HepG2 (cell line): ENCODE measurements at regions not wholly inside any gene's neighbourhood (a gene's known extent, or its start where the extent isn't known, plus 50 kb on each side); places are given as distances from the start of the nearest gene placed in this dataset.

Source experiments
- ATAC-seq: fragments of 200-7000 bp; cut with Tn5 transposase; 3 replicates; pipeline ENCODE4 v1.9.1; 2020; ENCODE audit warnings: mild to moderate bottlenecking, moderate library complexity
- BruUV-seq: library from RNA; stranded (reverse); fragments of 400-500 nt; replicated peaks from 2 replicates; lab custom pipeline; 2021; lab: Mats Ljungman, UMichigan
- CTCF ChIA-PET: fragments of 300-600 bp; formaldehyde crosslinking; extraction: SDS; loops from one replicate; lab custom pipeline; 2021; ENCODE audit warnings: low total read pairs, inconsistent platforms, low intra/inter-chr PET ratio; lab: Yijun Ruan, JAX
- POLR2A ChIA-PET: fragments of 350-600 bp; sonication (Branson Sonifier 250); formaldehyde crosslinking; loops from one replicate; lab custom pipeline; 2020; ENCODE audit warnings: antibody characterized with exemption, inconsistent platforms; lab: Yijun Ruan, JAX
- DNase-seq: peaks from one replicate; pipeline ENCODE4 v3.0.0-alpha.2; 2015; ENCODE audit warnings: low spot score
- FAIRE-seq: peaks from 3 replicates; lab custom pipeline; 2011; peaks lifted over from hg19 to GRCh38; lab: Jason Lieb, UNC
- H2AFZ ChIP-seq: one replicate; pipeline ENCODE4 v1.6.1; 2011; ENCODE audit warnings: low read length, inconsistent platforms
- H3K27ac ChIP-seq: fragments of 300-600 bp; 3 replicates; pipeline ENCODE4 v1.8.0; 2011; ENCODE audit warnings: mixed run types, mild to moderate bottlenecking, mixed read lengths, low read length, inconsistent platforms; ENCODE audit not compliant: insufficient read depth; ENCODE audit errors: extremely low read length
- H3K27me3 ChIP-seq, 2 experiments: fragments of 200-600 bp in 1 of 2; 2 replicates in 1 of 2; 3 replicates in 1 of 2; pipeline versions ENCODE4 v1.6.0 to v1.8.0; 2011; ENCODE audit warnings: low read length in 2 of 2, mild to moderate bottlenecking in 2 of 2, moderate library complexity in 2 of 2, inconsistent platforms in 1 of 2; ENCODE audit not compliant: insufficient read depth in 2 of 2, control insufficient read depth in 1 of 2
- H3K36me3 ChIP-seq, 2 experiments: fragments of 200-600 bp in 1 of 2; replicated peaks in 1 of 2; 2 replicates in 1 of 2; 3 replicates in 1 of 2; pipeline versions ENCODE4 v1.5.1 to v1.8.0; 2011; ENCODE audit warnings: low read length in 2 of 2, inconsistent platforms in 1 of 2; ENCODE audit not compliant: insufficient read depth in 2 of 2, control insufficient read depth in 1 of 2
- H3K4me1 ChIP-seq: 2 replicates; pipeline ENCODE4 v1.5.1; 2012; ENCODE audit warnings: low read length, inconsistent platforms; ENCODE audit not compliant: insufficient read depth
- H3K4me2 ChIP-seq: 2 replicates; pipeline ENCODE4 v1.6.0; 2011; ENCODE audit warnings: low read depth, low read length, inconsistent platforms
- H3K4me3 ChIP-seq, 3 experiments: fragments of 200-600 bp in 1 of 3; sonication (generic), shearing (Covaris generic) in 1 of 3; replicated peaks in 1 of 3; 2 replicates each; pipeline ENCODE4 v1.5.1; 2011 to 2016; ENCODE audit warnings: low read length in 3 of 3, inconsistent platforms in 2 of 3, low read depth in 2 of 3, mild to moderate bottlenecking in 2 of 3, control low read depth in 1 of 3, mixed read lengths in 1 of 3; ENCODE audit not compliant: insufficient read depth in 1 of 3
- H3K79me2 ChIP-seq: one replicate; pipeline ENCODE4 v1.6.1; 2011; ENCODE audit warnings: low read length, inconsistent platforms; ENCODE audit not compliant: insufficient read depth
- H3K9ac ChIP-seq: 2 replicates; pipeline ENCODE4 v1.6.0; 2011; ENCODE audit warnings: mild to moderate bottlenecking, low read depth, low read length, inconsistent platforms; ENCODE audit not compliant: insufficient read depth
- H3K9me3 ChIP-seq: 2 replicates; pipeline ENCODE4 v1.5.1; 2012; ENCODE audit warnings: mild to moderate bottlenecking, low read length
- H4K20me1 ChIP-seq: 2 replicates; pipeline ENCODE4 v1.6.0; 2011; ENCODE audit warnings: inconsistent platforms, mild to moderate bottlenecking, low read length, moderate library complexity; ENCODE audit not compliant: insufficient read depth
- FOXK2 ChIP-seq: fragments of 450-650 bp; IDR thresholded peaks from 2 replicates; pipeline ENCODE4 v1.6.1; 2016
- GPN1 ChIP-seq: sonication (generic); formaldehyde crosslinking; IDR thresholded peaks from 2 replicates; pipeline ENCODE4 v1.5.1; 2020; ENCODE audit warnings: missing genetic modification reagents, borderline replicate concordance
- GZF1 ChIP-seq: sonication (generic); formaldehyde crosslinking; IDR thresholded peaks from 2 replicates; pipeline ENCODE4 v1.5.1; 2020; ENCODE audit warnings: mild to moderate bottlenecking, missing genetic modification reagents
- MAFG ChIP-seq: sonication (generic); formaldehyde crosslinking; IDR thresholded peaks from 2 replicates; pipeline ENCODE4 v1.5.1; 2020; ENCODE audit warnings: mild to moderate bottlenecking, missing genetic modification reagents
- MLX ChIP-seq: IDR thresholded peaks from 2 replicates; pipeline ENCODE4 v1.6.1; 2016
- PRDM10 ChIP-seq: sonication (generic); formaldehyde crosslinking; IDR thresholded peaks from 2 replicates; pipeline ENCODE4 v1.4.0; 2020; ENCODE audit warnings: low read depth, missing genetic modification reagents
- PRPF4 ChIP-seq: fragments of 200-400 bp; formaldehyde crosslinking; IDR thresholded peaks from 2 replicates; pipeline ENCODE4 v1.6.1; 2016; ENCODE audit warnings: low read length, low read depth; ENCODE audit not compliant: poor library complexity, severe bottlenecking
- RFX1 ChIP-seq: fragments of 450-650 bp; IDR thresholded peaks from 2 replicates; pipeline ENCODE4 v1.6.1; 2017
- SALL1 ChIP-seq: sonication (generic); formaldehyde crosslinking; IDR thresholded peaks from 2 replicates; pipeline ENCODE4 v1.8.0; 2022; ENCODE audit warnings: mild to moderate bottlenecking, missing genetic modification reagents
- ZBTB14 ChIP-seq: sonication (generic); formaldehyde crosslinking; IDR thresholded peaks from 2 replicates; pipeline ENCODE4 v1.4.0; 2020; ENCODE audit warnings: missing genetic modification reagents
- ZBTB33 ChIP-seq: sonication (generic); formaldehyde crosslinking; IDR thresholded peaks from 2 replicates; pipeline ENCODE4 v1.4.0; 2020; ENCODE audit warnings: missing genetic modification reagents
- ZBTB44 ChIP-seq: sonication (generic); formaldehyde crosslinking; IDR thresholded peaks from 2 replicates; pipeline ENCODE4 v1.4.0; 2020; ENCODE audit warnings: missing genetic modification reagents
- ZFP37 ChIP-seq: sonication (generic); formaldehyde crosslinking; IDR thresholded peaks from 2 replicates; pipeline ENCODE4 v1.4.0; 2020; ENCODE audit warnings: missing genetic modification reagents, borderline replicate concordance
- ZFY ChIP-seq: sonication (generic); formaldehyde crosslinking; IDR thresholded peaks from 2 replicates; pipeline ENCODE4 v1.4.0; 2020; ENCODE audit warnings: missing genetic modification reagents
- ZNF547 ChIP-seq: sonication (generic); formaldehyde crosslinking; IDR thresholded peaks from 2 replicates; pipeline ENCODE4 v1.5.1; 2020; ENCODE audit warnings: mild to moderate bottlenecking, missing genetic modification reagents
- ZNF747 ChIP-seq: sonication (generic); formaldehyde crosslinking; IDR thresholded peaks from 2 replicates; pipeline ENCODE4 v1.8.1; 2023; ENCODE audit warnings: missing genetic modification reagents, mild to moderate bottlenecking, borderline replicate concordance
- WGBS: methylation state at CpG from one replicate; pipeline ENCODE4 v1.1.6; 2017; ENCODE audit warnings: low lambda C conversion rate; 5-methylcytosine and 5-hydroxymethylcytosine counted together
- in situ Hi-C: cut with HindIII; loops from 2 replicates; pipeline ENCODE4 v1.10.0; 2017; ENCODE audit warnings: low pct_unique_long_range_greater_than_20kb; ENCODE audit not compliant: extremely low pct_ligation_motif_present
- intact Hi-C: fragments of 100-400 bp; cut with micrococcal nuclease; formaldehyde crosslinking; loops from one replicate; pipeline ENCODE4 v1.10.0; 2022; ENCODE audit not compliant: unreplicated experiment

- TF ChIP-seq MLX (CRISPR knock-in tag) (no peak), RFX1 (no peak), ZFY (CRISPR knock-in tag) (no peak), ZBTB14 (CRISPR knock-in tag) (no peak), ZBTB33 (CRISPR knock-in tag) (no peak), ZNF547 (CRISPR knock-in tag) (no peak)
- TF ChIP-seq, all 625 proteins: peak for 0
Measured at GRCh38 chr12:60259225-60259624, 663.4 kb downstream of the SLC16A7 start (continued).

- no peak overlapping the region for H2AFZ ChIP-seq
- H3K4me3 ChIP-seq: no peak overlapping the region
- peaks cover 12% of the 10 kb centered on the region for H3K4me1 ChIP-seq
- no TSS peak for BruUV-seq
- H3K9ac ChIP-seq: no peak overlapping the region
- no peaks in the 10 kb centered on the region for H4K20me1 ChIP-seq
- 46% methylated on average over 4 of the region's 4 CpGs for WGBS
- ChIA-PET POLR2A (no interaction called here), CTCF (no interaction called here)
- H3K27me3 ChIP-seq: no peaks in the 10 kb centered on the region
- H3K36me3 ChIP-seq: no peaks in the 10 kb centered on the region
- H3K79me2 ChIP-seq: no peaks in the 10 kb centered on the region
- FAIRE-seq (no peak), DNase-seq (no peak), ATAC-seq (no peak)
- H3K9me3 ChIP-seq: no peaks in the 10 kb centered on the region
- no peak overlapping the region for H3K27ac ChIP-seq
- in situ Hi-C loops (no loop called here), intact Hi-C loops (no loop called here)
- no peak overlapping the region for H3K4me2 ChIP-seq
- TF ChIP-seq ZNF747 (CRISPR knock-in tag) (no peak), PRPF4 (no peak), SALL1 (CRISPR knock-in tag) (no peak), GPN1 (CRISPR knock-in tag) (no peak), MAFG (CRISPR knock-in tag) (no peak), PRDM10 (CRISPR knock-in tag) (no peak), GZF1 (no peak), FOXK2 (no peak), ZFP37 (CRISPR knock-in tag) (no peak), ZBTB44 (CRISPR knock-in tag) (no peak)
Measured at GRCh38 chr12:60262378-60262777, 666.5 kb downstream of the SLC16A7 start.
